NCI-H2196 (cell line): ENCODE measurements at regions not wholly inside any gene's neighbourhood (a gene's known extent, or its start where the extent isn't known, plus 50 kb on each side); places are given as distances from the start of the nearest gene placed in this dataset.

ENCODE experiments used
- DNase-seq: peaks from one replicate; lab custom pipeline; 2025; ENCODE audit not compliant: unreplicated experiment; lab: John Stamatoyannopoulos, UW

- no peak for DNase-seq
Observed at GRCh38 chr11:43574949-43575912, 105.3 kb upstream of the HSD17B12 start.

DNA sequence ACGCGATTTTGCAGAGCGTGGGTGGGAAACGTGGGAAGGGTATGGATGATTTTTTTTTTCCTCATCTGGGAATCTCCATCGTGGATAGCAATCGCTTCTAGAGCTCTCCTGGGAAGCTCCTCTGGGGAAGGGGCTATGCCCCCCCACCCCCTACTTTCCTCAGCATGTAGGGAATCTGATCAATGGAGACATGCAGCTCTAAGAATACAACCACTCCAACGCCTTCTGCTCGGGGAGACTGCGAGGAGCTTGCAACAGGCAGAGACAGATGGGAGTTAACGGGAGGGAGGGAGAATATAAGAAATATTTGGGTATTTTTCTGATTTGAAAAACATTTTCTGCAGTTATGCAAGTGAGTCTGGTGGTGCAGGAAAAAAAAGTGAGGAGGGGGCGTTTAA is 104.6 kb upstream of the HSD17B12 start:
- DNase-seq, result no peak

GRCh38 chr11:43576320-43576802 is 104.2 kb upstream of the HSD17B12 start:
- DNase-seq, result no peak

- peak; percentile 8 for DNase-seq
Observed at GRCh38 chr11:43576803-43577521, 103.6 kb upstream of the HSD17B12 start.

- DNase-seq, result no peak
Observed at GRCh38 chr11:43577566-43578264, 102.8 kb upstream of the HSD17B12 start.

- no peak for DNase-seq
Observed at GRCh38 chr11:43578346-43579170, 102.0 kb upstream of the HSD17B12 start.

GRCh38 chr11:43579171-43579918 is 101.2 kb upstream of the HSD17B12 start:
- DNase-seq, result peak; percentile 25

DNA sequence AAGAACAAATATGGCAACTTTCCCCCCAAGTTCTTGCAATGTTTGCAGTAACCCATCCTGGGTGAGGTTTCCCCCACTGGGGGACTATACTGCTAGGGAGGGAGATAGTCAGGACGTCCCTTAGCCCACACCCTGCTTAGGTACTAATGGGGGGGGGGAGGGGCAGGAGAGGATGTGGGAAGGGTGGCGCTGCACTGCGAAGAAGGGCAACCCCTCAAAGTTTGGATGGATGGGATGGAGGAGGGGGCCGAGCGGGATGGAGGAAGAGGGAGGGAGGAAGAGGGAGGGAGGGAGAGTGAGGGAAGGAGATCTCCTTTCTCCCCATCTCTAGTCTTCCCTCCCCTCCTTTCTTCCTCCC is 100.6 kb upstream of the HSD17B12 start:
- no peak for DNase-seq

DNA sequence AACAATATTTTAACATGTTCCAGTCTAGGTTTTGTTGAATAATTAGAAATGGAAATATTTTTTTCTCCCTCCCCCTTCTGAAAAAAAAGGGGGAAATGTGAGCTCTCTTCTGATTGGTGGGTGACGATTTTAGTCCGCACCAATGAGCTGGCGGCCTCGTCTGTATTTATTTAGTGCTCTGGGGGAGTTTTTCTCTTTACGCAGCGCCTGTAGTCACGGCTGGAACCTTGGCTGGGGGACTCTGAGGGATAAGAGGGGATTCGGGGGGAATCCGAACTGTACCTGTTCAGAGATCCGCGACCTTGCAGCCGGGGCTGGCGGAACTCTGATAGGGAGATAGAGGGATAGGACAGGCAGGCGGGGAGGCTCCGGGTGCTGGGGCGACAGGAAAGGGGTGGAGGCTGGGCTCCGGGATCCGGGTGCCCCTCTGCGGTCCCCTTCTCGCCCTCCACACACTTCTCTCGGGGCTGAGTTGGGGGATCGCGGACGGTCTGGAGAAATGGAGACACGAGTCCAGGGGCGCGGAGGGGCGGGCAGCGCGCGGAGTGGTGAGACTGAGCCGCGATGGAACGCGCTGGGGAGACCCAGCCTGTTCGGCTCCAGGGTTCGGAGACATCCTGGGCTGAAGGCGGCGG is 99.7 kb upstream of the HSD17B12 start:
- no peak for DNase-seq

DNA sequence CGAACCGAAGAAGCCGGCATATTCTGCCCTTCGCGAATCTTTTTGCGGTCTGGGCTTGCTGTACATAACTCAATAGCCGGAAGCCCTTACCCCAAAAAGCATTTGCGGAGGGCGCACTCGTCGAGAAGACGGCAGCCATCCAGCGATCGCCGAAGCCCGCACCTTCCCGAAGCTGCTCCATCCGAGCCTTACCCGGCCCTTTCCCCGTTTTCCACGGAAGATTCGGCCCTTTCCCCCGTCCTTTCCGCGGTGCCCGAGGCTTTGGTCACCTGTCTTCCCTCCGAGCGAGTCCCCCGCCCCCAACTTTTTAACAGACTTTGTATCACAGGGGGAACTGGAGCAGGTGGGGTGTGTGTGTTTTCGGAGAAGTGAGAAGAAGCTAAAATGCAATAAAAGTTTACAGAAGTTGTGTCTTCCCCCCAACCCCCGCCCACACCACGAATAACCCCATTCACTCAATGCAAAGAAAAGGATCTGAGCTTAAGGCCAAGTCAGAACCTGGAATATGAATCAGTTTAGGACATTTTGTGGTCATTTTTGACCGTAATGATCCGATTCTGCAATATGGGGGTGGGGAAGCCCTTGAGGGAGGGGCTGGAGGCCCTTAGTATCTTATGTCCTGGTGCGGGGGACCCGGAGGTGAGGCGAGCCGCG is 99.0 kb upstream of the HSD17B12 start:
- no peak for DNase-seq

DNA sequence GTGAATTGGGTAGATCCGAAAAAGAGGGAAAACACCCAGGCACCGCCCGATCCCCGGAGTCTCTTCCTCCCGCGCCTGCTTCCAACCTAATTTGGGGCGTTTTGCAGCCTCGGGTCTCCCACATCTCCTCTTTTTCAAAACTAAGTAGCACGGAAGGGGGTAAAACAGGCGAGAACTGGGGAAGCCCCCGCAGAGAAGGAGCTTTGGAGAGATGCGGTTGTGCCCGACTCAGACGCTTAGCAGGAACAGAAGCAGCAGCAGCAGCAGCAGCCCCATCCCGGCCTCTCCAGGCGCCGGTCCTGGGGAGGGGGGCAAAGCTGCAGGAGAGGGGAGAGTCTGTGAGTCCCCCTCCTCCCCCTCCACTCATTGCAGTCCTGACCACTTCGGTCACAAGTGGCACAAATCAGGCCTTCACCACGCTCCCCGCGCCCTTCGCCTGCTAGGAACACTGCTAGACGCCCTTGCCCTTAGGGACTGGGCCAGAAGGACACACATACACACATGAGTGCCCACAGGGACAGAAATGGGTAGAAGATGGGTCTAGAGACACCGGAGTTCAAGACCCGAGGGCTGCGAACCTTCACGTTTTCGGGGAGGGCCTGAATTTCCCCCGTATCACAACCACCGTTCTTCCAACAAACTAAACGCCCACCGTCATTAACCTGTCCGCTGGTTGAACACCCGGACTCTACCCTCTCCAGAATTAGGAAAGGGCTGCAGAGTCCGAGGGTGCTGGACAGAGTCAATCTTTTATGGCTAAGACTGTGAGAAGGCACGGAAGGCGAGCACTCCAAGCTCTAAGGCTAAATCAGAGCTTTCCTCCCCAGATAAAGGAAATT is 98.3 kb upstream of the HSD17B12 start:
- no peak for DNase-seq

GRCh38 chr11:43582863-43583462 is 97.6 kb upstream of the HSD17B12 start:
- no peak for DNase-seq

DNA sequence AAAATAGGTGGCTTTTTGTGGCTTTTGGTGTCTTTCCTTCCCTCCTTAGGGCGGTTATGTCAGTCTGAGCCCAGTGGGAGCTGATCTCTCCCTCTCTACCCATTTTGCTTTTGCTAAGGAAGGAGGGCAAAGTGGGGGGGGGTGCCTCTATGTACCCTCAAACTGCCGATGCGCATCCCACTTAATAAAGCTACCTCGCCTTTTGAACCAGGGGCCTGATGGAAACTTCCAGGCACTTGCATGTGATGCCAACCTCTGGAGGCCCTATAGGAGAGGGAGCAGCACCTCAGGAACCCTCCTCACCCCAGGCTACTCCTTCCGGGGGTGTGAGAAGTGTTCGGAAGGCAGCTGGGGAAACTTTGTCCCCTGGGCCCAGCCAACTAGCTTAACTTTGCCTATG is 97.0 kb upstream of the HSD17B12 start:
- no peak for DNase-seq

DNA sequence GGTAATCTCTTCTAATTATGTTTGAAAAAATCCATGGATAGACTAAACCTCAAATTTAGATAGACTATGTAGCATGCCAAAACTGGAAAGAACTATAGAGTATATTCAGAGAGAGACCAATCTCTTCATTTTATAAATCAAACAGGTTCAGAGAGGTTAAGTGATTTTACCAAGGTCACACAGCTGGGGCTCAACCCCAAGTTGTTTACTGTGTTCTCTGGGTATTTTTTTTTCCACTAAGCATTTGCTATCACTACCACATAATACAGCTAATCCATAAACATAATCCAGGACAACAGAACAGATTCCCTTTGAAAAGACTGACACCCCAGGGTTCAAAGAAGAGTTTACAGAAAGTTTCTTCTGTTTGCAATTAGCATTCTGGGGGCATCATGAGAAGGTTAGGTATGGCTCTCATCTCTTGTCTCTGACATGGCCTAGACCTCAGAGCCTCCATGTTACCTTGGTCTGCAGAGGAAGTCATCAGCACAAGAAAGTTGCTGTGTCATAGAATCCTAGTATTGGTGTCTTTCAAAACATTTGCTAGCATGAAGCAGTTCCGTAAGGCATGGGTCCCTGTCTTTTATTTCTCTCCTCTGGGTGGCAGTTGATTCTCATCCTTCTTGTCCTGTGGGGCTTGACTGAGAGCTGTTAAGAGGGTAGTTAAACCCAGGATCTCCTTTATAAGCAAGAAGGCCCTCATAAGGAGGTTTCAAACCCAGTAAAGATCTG is 94.5 kb upstream of the HSD17B12 start:
- no peak for DNase-seq

GRCh38 chr11:43589601-43590250 is 90.8 kb upstream of the HSD17B12 start:
- no peak for DNase-seq

DNA sequence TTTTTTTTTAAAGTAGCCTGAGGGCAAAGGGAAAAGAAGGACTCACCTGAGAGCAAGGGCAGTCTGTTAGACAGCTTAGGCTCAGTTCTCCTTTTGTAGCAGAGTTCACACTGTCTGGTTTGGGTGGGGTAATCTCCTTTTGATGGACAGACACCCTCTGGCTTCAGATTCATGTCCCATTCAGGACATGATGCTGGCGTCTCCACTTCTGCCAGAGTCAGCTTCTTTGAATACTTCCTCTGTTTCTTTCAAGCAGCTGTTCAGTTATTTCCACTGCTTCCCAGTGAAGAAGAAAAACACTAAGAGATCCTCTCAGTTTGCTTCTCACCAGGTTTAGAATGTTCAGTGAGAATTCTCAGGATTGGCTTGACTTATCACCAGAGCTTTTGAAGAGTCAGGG is 79.0 kb upstream of the HSD17B12 start:
- DNase-seq, result no peak
